Fibroblast of lung (primary cell): ENCODE measurements at regions not wholly inside any gene's neighbourhood (a gene's known extent, or its start where the extent isn't known, plus 50 kb on each side); places are given as distances from the start of the nearest gene placed in this dataset.
A peak's percentile ranks its signal among the peaks of the same experiment; 100 is the strongest.

ENCODE experiments used
- CTCF ChIP-seq, 2 donors: IDR thresholded peaks in 1 of 2; conservative IDR thresholded peaks in 1 of 2; 1 replicate in 1 of 2; 2 replicates in 1 of 2; pipeline ENCODE4 v1.5.1; 2011 to 2012; ENCODE audit warnings: low read length in 2 of 2, control low read depth in 1 of 2, inconsistent platforms in 1 of 2, low read depth in 1 of 2, mild to moderate bottlenecking in 1 of 2
- EZH2 ChIP-seq: IDR thresholded peaks from 2 replicates; pipeline ENCODE4 v1.5.1; 2012; ENCODE audit warnings: low read length, control low read depth, mild to moderate bottlenecking; ENCODE audit errors: missing control alignments

GRCh38 chr1:218171302-218171893, 113.7 kb upstream of the RRP15 start:
- TF ChIP-seq EZH2, result no peak
- peak; percentile 74 to 80 for TF ChIP-seq CTCF (conservative IDR thresholded peaks at IDR 0.05 in 1 of 2, IDR thresholded peaks at IDR 0.05 in 1 of 2; ENCODE audit: low read depth in 1 of 2, low read length in 2 of 2)
